Thoracic aorta (tissue), 2 donors: ENCODE measurements at regions not wholly inside any gene's neighbourhood (a gene's known extent, or its start where the extent isn't known, plus 50 kb on each side); places are given as distances from the start of the nearest gene placed in this dataset.

Experiments
- ATAC-seq: fragments of 150-250 bp; one replicate; pipeline ENCODE4 v1.8.0; 2017; ENCODE audit warnings: low read depth; ENCODE audit not compliant: insufficient number of reproducible peaks, low FRiP score
- DNase-seq: peaks from one replicate; pipeline ENCODE4 v3.0.0-alpha.2; 2020; ENCODE audit warnings: low spot score
- H3K27ac ChIP-seq, 2 donors: fragments of 200-600 bp; sonication (generic); 1 replicate in 1 of 2; 2 replicates in 1 of 2; pipeline ENCODE4 v1.5.1; 2016; ENCODE audit warnings: mild to moderate bottlenecking in 2 of 2, moderate library complexity in 2 of 2
- H3K27me3 ChIP-seq: fragments of 200-600 bp; sonication (generic); replicated peaks from 2 replicates; pipeline ENCODE4 v1.6.0; 2016; ENCODE audit warnings: mild to moderate bottlenecking; ENCODE audit not compliant: insufficient read depth
- H3K36me3 ChIP-seq: fragments of 200-600 bp; sonication (generic); one replicate; pipeline ENCODE4 v1.5.1; 2016
- H3K4me1 ChIP-seq, 2 donors: fragments of 200-600 bp; sonication (generic); 1 replicate in 1 of 2; 2 replicates in 1 of 2; pipeline versions ENCODE4 v1.5.1 to v1.6.0; 2016; ENCODE audit warnings: low read depth in 2 of 2, mild to moderate bottlenecking in 1 of 2; ENCODE audit not compliant: control insufficient read depth in 1 of 2
- H3K4me3 ChIP-seq: fragments of 200-600 bp; sonication (generic); 2 replicates; pipeline ENCODE4 v1.5.1; 2016; ENCODE audit warnings: mild to moderate bottlenecking
- H3K9me3 ChIP-seq: fragments of 200-600 bp; sonication (generic); 2 replicates; pipeline ENCODE4 v1.5.1; 2016
- TF ChIP-seq, protein P1 (sequence below): fragments of 200-600 bp; sonication (generic); IDR thresholded peaks from one replicate; pipeline ENCODE4 v1.5.1; 2019; ENCODE audit warnings: antibody characterized with exemption

DNA sequence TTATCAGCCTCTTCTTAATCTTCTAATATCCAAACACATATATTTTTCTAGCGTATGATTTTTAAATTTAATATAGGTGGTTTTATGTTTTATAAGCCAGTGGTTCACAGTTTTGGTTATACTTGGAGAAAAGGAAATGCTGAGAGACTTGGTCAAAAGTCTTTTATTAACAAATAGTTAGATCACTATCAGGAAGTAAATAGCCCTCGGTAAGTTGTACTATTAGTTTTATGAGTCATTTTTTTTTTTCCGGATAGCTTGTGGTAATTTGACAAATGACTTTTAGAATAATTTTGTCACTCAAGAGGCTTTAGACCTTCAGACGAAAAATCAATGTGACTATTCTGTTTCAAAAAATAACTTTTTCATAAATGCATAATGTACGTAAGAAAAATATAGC, 232.2 kb upstream of the ROBO1 start:
- Histone ChIP-seq H3K4me3 (no peak overlapping the region), H3K4me1 (no peaks in the 10 kb centered on the region), H3K27ac (no peak overlapping the region), H3K9me3 (no peaks in the 10 kb centered on the region), H3K36me3 (no peaks in the 10 kb centered on the region), H3K27me3 (no peaks in the 10 kb centered on the region)
- TF ChIP-seq, protein P1, sequence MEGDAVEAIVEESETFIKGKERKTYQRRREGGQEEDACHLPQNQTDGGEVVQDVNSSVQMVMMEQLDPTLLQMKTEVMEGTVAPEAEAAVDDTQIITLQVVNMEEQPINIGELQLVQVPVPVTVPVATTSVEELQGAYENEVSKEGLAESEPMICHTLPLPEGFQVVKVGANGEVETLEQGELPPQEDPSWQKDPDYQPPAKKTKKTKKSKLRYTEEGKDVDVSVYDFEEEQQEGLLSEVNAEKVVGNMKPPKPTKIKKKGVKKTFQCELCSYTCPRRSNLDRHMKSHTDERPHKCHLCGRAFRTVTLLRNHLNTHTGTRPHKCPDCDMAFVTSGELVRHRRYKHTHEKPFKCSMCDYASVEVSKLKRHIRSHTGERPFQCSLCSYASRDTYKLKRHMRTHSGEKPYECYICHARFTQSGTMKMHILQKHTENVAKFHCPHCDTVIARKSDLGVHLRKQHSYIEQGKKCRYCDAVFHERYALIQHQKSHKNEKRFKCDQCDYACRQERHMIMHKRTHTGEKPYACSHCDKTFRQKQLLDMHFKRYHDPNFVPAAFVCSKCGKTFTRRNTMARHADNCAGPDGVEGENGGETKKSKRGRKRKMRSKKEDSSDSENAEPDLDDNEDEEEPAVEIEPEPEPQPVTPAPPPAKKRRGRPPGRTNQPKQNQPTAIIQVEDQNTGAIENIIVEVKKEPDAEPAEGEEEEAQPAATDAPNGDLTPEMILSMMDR = no peak
- ATAC-seq (no peak), DNase-seq (no peak)

DNA sequence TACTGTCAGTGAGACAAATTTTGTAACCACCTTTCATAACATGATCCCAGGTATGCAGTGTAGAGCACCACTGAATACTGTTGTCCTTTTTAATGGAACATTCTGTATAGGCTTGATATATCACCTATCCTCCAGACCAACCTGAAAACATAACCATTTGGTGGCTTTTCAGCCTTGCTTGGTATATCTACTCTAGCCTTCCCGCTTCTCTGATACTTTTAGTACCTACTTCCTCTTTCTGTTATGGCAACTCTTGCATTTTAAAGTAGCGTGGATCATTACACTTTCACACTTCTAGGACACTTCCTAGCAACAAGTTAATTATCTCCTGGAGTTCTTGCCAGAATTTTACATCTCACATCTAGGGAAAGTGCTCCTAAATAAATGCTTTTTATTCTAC, 226.6 kb upstream of the ROBO1 start:
- H3K9me3 ChIP-seq = no peaks in the 10 kb centered on the region
- H3K4me3 ChIP-seq = no peak overlapping the region
- ATAC-seq (no peak), DNase-seq (no peak)
- H3K27me3 ChIP-seq = no peaks in the 10 kb centered on the region
- H3K36me3 ChIP-seq = no peaks in the 10 kb centered on the region
- H3K4me1 ChIP-seq = no peaks in the 10 kb centered on the region
- TF ChIP-seq, protein P1 = no peak
- H3K27ac ChIP-seq = no peak overlapping the region

DNA sequence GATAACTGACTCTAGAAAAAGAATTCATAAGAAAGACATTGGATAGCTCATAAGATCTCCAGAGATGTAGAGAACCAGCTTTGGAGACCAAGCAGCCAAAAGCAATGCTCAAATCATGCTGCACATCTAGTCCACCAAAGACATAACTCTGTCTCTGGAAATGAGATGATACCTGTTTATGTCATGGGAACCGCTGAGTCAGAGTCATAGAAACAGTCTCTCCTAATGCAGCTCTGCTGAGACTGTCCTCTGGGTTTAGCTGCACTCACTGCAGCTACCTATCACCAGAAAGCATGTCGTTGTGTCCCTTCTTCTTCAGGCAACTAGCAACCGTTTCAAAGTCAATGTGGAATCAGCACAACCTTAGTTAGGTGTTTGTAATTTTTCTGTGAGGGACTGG, 218.5 kb upstream of the ROBO1 start:
- Histone ChIP-seq H3K27me3 (no peaks in the 10 kb centered on the region), H3K27ac (no peak overlapping the region), H3K4me1 (no peaks in the 10 kb centered on the region), H3K9me3 (no peaks in the 10 kb centered on the region), H3K36me3 (no peaks in the 10 kb centered on the region), H3K4me3 (no peak overlapping the region)
- TF ChIP-seq, protein P1 = no peak
- DNase-seq = no peak
- no peak for ATAC-seq

DNA sequence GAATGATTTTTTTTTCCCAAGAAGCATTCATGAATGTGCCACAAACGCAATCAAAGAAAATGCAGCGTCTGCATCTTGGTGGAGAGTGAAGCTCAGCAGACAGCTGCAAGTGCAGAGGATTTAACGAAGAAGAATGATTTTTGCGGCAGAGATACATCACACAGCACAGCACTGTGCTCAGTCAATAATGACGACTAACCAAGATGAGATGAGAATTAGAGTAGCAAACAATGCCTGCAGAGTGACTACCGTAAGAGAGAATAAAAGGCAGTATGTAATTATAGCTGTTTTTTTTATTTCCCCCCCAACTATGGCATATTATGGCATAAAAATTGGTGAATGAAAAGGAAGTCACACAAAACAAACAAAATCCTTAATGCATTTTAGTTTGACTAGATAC, 218.0 kb upstream of the ROBO1 start:
- no peaks in the 10 kb centered on the region for H3K4me1 ChIP-seq
- TF ChIP-seq, protein P1 = no peak
- H3K27ac ChIP-seq = no peak overlapping the region
- no peak for ATAC-seq
- no peak overlapping the region for H3K4me3 ChIP-seq
- no peaks in the 10 kb centered on the region for H3K27me3 ChIP-seq
- DNase-seq = no peak
- H3K36me3 ChIP-seq = no peaks in the 10 kb centered on the region
- H3K9me3 ChIP-seq = no peaks in the 10 kb centered on the region

DNA sequence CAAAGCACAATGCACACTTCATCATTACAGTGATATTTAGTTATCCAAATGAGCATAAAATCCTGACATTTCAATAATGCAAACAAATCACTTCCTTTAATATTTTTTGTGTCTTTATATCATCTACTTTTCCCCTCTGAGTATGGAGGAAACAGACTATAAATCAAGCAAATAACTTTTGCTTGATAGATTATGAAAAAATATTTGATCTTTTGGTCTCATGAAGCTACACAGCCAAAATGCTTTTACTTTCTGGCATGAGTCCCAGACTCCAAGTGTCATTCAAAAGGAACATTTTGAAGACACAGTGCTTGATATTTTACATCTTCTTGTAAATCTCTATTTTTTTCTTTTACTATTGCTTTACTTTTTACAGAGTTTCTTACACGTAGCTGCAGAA, 215.3 kb upstream of the ROBO1 start:
- no peak overlapping the region for H3K4me3 ChIP-seq
- no peak for DNase-seq
- no peaks in the 10 kb centered on the region for H3K27me3 ChIP-seq
- no peaks in the 10 kb centered on the region for H3K36me3 ChIP-seq
- no peak overlapping the region for H3K27ac ChIP-seq
- ATAC-seq = no peak
- H3K4me1 ChIP-seq = no peaks in the 10 kb centered on the region
- H3K9me3 ChIP-seq = no peaks in the 10 kb centered on the region
- TF ChIP-seq, protein P1 = no peak
